ENCODE measurements at regions not wholly inside any gene's neighbourhood (a gene's known extent, or its start where the extent isn't known, plus 50 kb on each side); places are given as distances from the start of the nearest gene placed in this dataset.
A peak's percentile ranks its signal among the peaks of the same experiment; 100 is the strongest.

DNA sequence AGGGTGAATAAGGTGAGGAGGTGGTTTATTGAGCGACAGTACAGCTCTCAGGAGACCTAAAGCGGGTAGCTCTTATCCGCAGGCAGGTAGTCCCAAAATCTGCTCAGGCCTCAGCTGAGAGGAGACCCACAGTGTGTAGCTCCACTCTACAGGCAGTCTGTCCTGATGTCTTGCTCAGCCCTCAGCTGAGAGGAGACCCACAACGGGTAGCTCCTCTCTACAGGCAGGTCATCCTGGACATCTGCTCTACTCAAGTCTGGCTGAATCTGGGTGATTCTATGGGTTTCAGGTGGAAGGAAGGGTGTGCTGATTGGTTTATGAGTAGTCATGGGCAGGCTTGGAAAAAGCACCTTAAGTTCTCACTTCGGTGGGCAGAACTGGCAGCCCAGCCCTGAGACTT, 55.6 kb upstream of the ABCB5 start:
- no peak overlapping the region for H3K4me3 Mint-ChIP-seq
- H3K9me3 ChIP-seq (ENCODE audit: control insufficient read depth in 1 of 2, low read length in 2 of 2): no peaks in the 10 kb centered on the region
- no peak overlapping the region for H3K4me3 ChIP-seq (ENCODE audit: low read length in 2 of 2)
- POLR2A ChIA-PET (ENCODE audit: partially characterized antibody): no interaction called here
- H3K27ac ChIP-seq (ENCODE audit: low read depth, low read length): no peak overlapping the region
- DNase-seq: no peak
- no peaks in the 10 kb centered on the region for H3K27me3 ChIP-seq (ENCODE audit: insufficient read depth, low read length)
- H3K9me3 Mint-ChIP-seq: peaks cover 0 to 1% (median 0%) of the 10 kb centered on the region in 8 donors
- no peaks in the 10 kb centered on the region for H3K36me3 ChIP-seq (ENCODE audit: insufficient read depth, low read length)
- CTCF ChIA-PET (ENCODE audit: partially characterized antibody): no interaction called here
- H3K36me3 Mint-ChIP-seq: no peaks in the 10 kb centered on the region
- intact Hi-C loops (cut with micrococcal nuclease): no loop called here
- no peaks in the 10 kb centered on the region for H3K4me1 Mint-ChIP-seq
- H3K27ac Mint-ChIP-seq: no peak overlapping the region
- no peaks in the 10 kb centered on the region for H3K27me3 Mint-ChIP-seq
- H3K4me1 ChIP-seq (ENCODE audit: insufficient read depth, low read length): no peaks in the 10 kb centered on the region

DNA sequence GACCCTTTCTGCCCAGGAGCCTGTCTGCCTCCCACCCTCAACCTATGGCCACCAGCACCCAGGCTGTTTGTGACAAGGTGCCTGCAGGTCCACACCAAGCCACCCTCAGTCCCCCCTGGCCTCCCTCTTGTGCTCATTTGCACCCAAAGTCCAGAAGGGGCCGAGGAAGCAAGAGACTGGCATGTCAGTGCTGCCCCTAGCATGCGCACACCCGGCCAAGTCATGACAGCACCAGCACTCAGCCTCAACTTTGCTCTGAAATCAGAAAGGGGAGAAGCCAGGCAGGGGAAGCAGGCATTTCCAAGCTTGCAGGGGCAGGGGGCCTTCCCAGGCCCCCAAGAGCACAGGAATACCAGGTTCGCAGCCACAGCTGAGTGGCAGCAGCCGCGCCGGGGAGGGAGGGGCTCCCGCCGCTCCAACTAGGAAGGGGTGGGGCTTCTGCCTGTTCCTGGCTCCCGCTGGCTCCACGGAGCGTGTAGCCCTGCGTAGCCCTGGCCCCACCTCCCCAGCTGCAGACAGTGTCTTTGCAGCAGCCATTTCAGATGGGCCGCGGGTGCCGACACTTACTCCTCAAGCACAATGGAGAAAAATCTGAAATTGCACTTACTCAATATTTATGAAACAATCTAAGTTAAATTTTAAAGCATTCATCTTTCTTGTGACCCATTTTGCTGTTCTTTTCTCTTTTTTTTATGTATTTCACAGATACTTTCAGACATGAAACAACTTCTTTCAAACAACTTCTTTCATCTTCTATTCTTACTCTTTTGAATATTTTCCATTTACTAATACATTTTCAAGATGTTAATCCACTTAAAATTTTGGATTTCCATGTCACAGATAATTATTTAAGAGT, 54.9 kb upstream of the ABCB5 start:
- intact Hi-C loops (cut with micrococcal nuclease): no loop called here
- Mint-ChIP-seq H3K4me3 (no peak overlapping the region), H3K27me3 (no peaks in the 10 kb centered on the region)

DNA sequence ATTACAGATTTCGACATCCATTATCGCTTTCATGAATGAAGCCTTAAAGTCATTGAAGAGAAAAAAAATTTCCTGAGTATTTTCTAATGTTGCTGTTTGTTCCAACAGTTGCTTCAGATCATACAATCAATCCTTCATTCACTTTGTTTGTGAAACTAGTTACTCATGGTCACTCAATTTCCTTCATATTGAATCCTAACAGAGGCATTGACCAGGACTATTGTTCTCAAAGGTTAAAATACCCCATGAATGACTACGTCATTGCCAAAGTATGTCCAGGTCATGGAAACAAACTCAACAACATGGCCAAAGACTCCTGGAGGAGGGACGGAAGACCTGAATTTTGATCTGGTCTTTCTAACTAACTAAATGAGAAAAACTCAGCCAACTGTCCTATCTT, 54.0 kb upstream of the ABCB5 start:
- Histone ChIP-seq H3K9me3 (ENCODE audit: control insufficient read depth in 1 of 2, low read length in 2 of 2) (no peaks in the 10 kb centered on the region), H3K4me1 (ENCODE audit: insufficient read depth, low read length) (no peaks in the 10 kb centered on the region), H3K27me3 (ENCODE audit: insufficient read depth, low read length) (no peaks in the 10 kb centered on the region), H3K4me3 (ENCODE audit: low read length in 2 of 2) (no peak overlapping the region), H3K36me3 (ENCODE audit: insufficient read depth, low read length) (no peaks in the 10 kb centered on the region), H3K27ac (ENCODE audit: low read depth, low read length) (no peak overlapping the region)
- H3K4me3 Mint-ChIP-seq: no peak overlapping the region
- DNase-seq: no peak
- no peaks in the 10 kb centered on the region for H3K4me1 Mint-ChIP-seq
- CTCF ChIA-PET (ENCODE audit: partially characterized antibody): no interaction called here
- H3K36me3 Mint-ChIP-seq: no peaks in the 10 kb centered on the region
- intact Hi-C loops (cut with micrococcal nuclease): no loop called here
- H3K27me3 Mint-ChIP-seq: peaks cover 0 to 2% of the 10 kb centered on the region in 2 donors
- POLR2A ChIA-PET (ENCODE audit: partially characterized antibody): no interaction called here
- H3K9me3 Mint-ChIP-seq: peaks cover 0 to 1% (median 0%) of the 10 kb centered on the region in 8 donors
- no peak overlapping the region for H3K27ac Mint-ChIP-seq

More for the DNA sequence above, 54.9 kb upstream of the ABCB5 start:
- Histone ChIP-seq H3K9me3 (ENCODE audit: control insufficient read depth in 1 of 2, low read length in 2 of 2) (no peaks in the 10 kb centered on the region), H3K27me3 (ENCODE audit: insufficient read depth, low read length) (no peaks in the 10 kb centered on the region), H3K4me1 (ENCODE audit: insufficient read depth, low read length) (no peaks in the 10 kb centered on the region), H3K4me3 (ENCODE audit: low read length in 2 of 2) (no peak overlapping the region), H3K36me3 (ENCODE audit: insufficient read depth, low read length) (no peaks in the 10 kb centered on the region), H3K27ac (ENCODE audit: low read depth, low read length) (no peak overlapping the region)
- ChIA-PET CTCF (ENCODE audit: partially characterized antibody) (no interaction called here), POLR2A (ENCODE audit: partially characterized antibody) (no interaction called here)
- DNase-seq: peak in 1 of 5 donors; percentile 37
- H3K36me3 Mint-ChIP-seq: no peaks in the 10 kb centered on the region
- H3K4me1 Mint-ChIP-seq: no peaks in the 10 kb centered on the region
- no peak overlapping the region for H3K27ac Mint-ChIP-seq
- H3K9me3 Mint-ChIP-seq: peaks cover 0 to 1% (median 0%) of the 10 kb centered on the region in 8 donors

DNA sequence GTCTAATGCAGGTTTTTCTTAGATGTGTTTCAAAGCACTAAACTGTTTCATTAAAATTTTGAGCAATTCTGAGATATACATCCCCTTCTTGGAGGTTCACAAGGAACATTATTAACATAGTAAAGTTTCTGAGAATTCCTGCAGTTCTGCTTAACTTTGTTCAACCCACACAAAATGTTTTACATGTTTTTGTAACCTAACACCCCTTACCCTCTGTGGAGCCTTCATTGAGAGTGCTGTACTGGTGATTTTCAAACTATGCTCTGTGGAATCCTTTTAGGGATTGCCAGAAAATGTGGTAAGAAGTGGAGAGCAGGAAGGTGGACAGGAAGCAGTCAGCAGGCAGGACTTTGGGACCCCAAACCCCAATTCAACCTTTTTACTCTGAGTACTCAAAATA, 53.6 kb upstream of the ABCB5 start:
- Mint-ChIP-seq H3K9me3 (peaks cover 0 to 1% (median 0%) of the 10 kb centered on the region in 8 donors), H3K27me3 (peaks cover 0 to 2% of the 10 kb centered on the region in 2 donors), H3K4me3 (no peak overlapping the region), H3K36me3 (no peaks in the 10 kb centered on the region), H3K27ac (no peak overlapping the region), H3K4me1 (no peaks in the 10 kb centered on the region)
- Histone ChIP-seq H3K4me3 (ENCODE audit: low read length in 2 of 2) (no peak overlapping the region), H3K27me3 (ENCODE audit: insufficient read depth, low read length) (no peaks in the 10 kb centered on the region), H3K36me3 (ENCODE audit: insufficient read depth, low read length) (no peaks in the 10 kb centered on the region), H3K27ac (ENCODE audit: low read depth, low read length) (no peak overlapping the region), H3K4me1 (ENCODE audit: insufficient read depth, low read length) (no peaks in the 10 kb centered on the region), H3K9me3 (ENCODE audit: control insufficient read depth in 1 of 2, low read length in 2 of 2) (no peaks in the 10 kb centered on the region)
- intact Hi-C loops (cut with micrococcal nuclease): no loop called here
- CTCF ChIA-PET (ENCODE audit: partially characterized antibody): no interaction called here
- DNase-seq: no peak
- POLR2A ChIA-PET (ENCODE audit: partially characterized antibody): no interaction called here

DNA sequence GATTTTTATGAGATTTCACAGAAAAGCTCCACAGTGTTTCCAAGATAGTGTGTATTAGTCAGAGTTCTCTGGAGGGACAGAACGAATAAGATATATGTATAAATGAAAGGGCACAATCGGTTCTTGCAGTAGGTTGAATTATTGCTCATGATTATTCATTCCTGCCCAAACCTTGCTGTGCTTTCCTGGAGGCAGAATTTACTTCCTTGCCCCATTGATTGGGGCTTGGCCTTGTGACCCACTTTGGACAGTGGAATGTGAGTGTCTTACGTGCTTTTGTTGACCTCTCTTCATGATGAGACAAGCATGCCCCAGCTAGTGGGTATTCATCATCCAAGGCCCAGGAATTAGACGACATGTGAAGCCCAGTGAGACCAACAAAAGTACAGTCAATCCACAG, 53.0 kb upstream of the ABCB5 start:
- Mint-ChIP-seq H3K36me3 (no peaks in the 10 kb centered on the region), H3K27me3 (peaks cover 0 to 2% of the 10 kb centered on the region in 2 donors), H3K4me1 (no peaks in the 10 kb centered on the region), H3K4me3 (no peak overlapping the region), H3K9me3 (peaks cover 0 to 2% (median 0%) of the 10 kb centered on the region in 8 donors), H3K27ac (no peak overlapping the region)
- H3K4me1 ChIP-seq (ENCODE audit: insufficient read depth, low read length): no peaks in the 10 kb centered on the region
- intact Hi-C loops (cut with micrococcal nuclease): no loop called here
- POLR2A ChIA-PET (ENCODE audit: partially characterized antibody): no interaction called here
- no peak for DNase-seq
- H3K27me3 ChIP-seq (ENCODE audit: insufficient read depth, low read length): no peaks in the 10 kb centered on the region
- H3K4me3 ChIP-seq (ENCODE audit: low read length in 2 of 2): no peak overlapping the region
- H3K36me3 ChIP-seq (ENCODE audit: insufficient read depth, low read length): no peaks in the 10 kb centered on the region
- H3K9me3 ChIP-seq (ENCODE audit: control insufficient read depth in 1 of 2, low read length in 2 of 2): no peaks in the 10 kb centered on the region
- CTCF ChIA-PET (ENCODE audit: partially characterized antibody): no interaction called here
- no peak overlapping the region for H3K27ac ChIP-seq (ENCODE audit: low read depth, low read length)
